NK-92 (cell line): ENCODE measurements at regions not wholly inside any gene's neighbourhood (a gene's known extent, or its start where the extent isn't known, plus 50 kb on each side); places are given as distances from the start of the nearest gene placed in this dataset.
"Not testable (repeated sequence)": the region's sequence is repeated elsewhere in the genome, so short reads cannot be mapped to it uniquely, and the experiment has no call there.

Experiments used
- DNase-seq: peaks from one replicate; lab custom pipeline; 2025; ENCODE audit not compliant: unreplicated experiment; lab: John Stamatoyannopoulos, UW

- DNase-seq, result no peak
Measured at GRCh38 chr2:64250063-64250462, 105.8 kb upstream of the PELI1 start.

GRCh38 chr2:64250751-64251423 lies 106.7 kb upstream of the PELI1 start:
- no peak for DNase-seq

GRCh38 chr2:64251497-64252250 lies 107.5 kb upstream of the PELI1 start:
- DNase-seq, result no peak

GRCh38 chr2:64252251-64252978 lies 108.2 kb upstream of the PELI1 start:
- not testable (repeated sequence) for DNase-seq

GRCh38 chr2:64253421-64253820 lies 109.2 kb upstream of the PELI1 start:
- DNase-seq, result not testable (repeated sequence)

- DNase-seq, result no peak
Measured at GRCh38 chr2:64258566-64258965, 114.3 kb upstream of the PELI1 start.

- DNase-seq, result no peak
Measured at GRCh38 chr2:64259312-64259711, 115.1 kb upstream of the PELI1 start.

GRCh38 chr2:64260093-64260803 lies 116.0 kb upstream of the PELI1 start:
- DNase-seq, result no peak

GRCh38 chr2:64260817-64261216 lies 116.6 kb upstream of the PELI1 start:
- DNase-seq, result no peak

GRCh38 chr2:64262071-64262470 lies 117.9 kb upstream of the PELI1 start:
- no peak for DNase-seq

GRCh38 chr2:64262816-64263215 lies 118.6 kb upstream of the PELI1 start:
- no peak for DNase-seq

GRCh38 chr2:64263315-64263714 lies 119.1 kb upstream of the PELI1 start:
- DNase-seq, result no peak

GRCh38 chr2:64267699-64268098 lies 123.5 kb upstream of the PELI1 start:
- no peak for DNase-seq

GRCh38 chr2:64268330-64269048 lies 124.3 kb upstream of the PELI1 start:
- no peak for DNase-seq

- DNase-seq, result no peak
Measured at GRCh38 chr2:64273524-64274398, 129.5 kb upstream of the PELI1 start.

GRCh38 chr2:64274399-64275173 lies 130.4 kb upstream of the PELI1 start:
- no peak for DNase-seq

GRCh38 chr2:64275174-64275466 lies 130.9 kb upstream of the PELI1 start:
- no peak for DNase-seq

- DNase-seq, result no peak
Measured at GRCh38 chr2:64276417-64277095, 132.3 kb upstream of the PELI1 start.
